ENCODE measurements at regions not wholly inside any gene's neighbourhood (a gene's known extent, or its start where the extent isn't known, plus 50 kb on each side); places are given as distances from the start of the nearest gene placed in this dataset.

GRCh38 chr14:85027681-85028370, 502.1 kb upstream of the FLRT2 start:
- ChIA-PET CTCF (no interaction called here), POLR2A (no interaction called here)
- H3K4me3 ChIP-seq (ENCODE audit: low read depth, low read length) = no peak overlapping the region
- H3K9me3 ChIP-seq (ENCODE audit: control insufficient read depth, insufficient read depth, low read depth, low read length) = no peaks in the 10 kb centered on the region
- no peaks in the 10 kb centered on the region for H3K4me1 ChIP-seq (ENCODE audit: control insufficient read depth, insufficient read depth, low read length)
- no peaks in the 10 kb centered on the region for H3K36me3 ChIP-seq (ENCODE audit: control insufficient read depth in 2 of 2, insufficient read depth in 1 of 2, low read length in 2 of 2)
- no peak overlapping the region for H3K27ac ChIP-seq (ENCODE audit: extremely low read depth, low read depth, low read length)
- no peak for TF ChIP-seq ZBTB8A (tag by site-specific recombination; IDR thresholded peaks at IDR 0.05)
- no peak for TF ChIP-seq ZNF280C (tag by site-specific recombination; IDR thresholded peaks at IDR 0.05)
- TF ChIP-seq ZNF473 (tag by site-specific recombination; IDR thresholded peaks at IDR 0.05) = no peak
- no peak for TF ChIP-seq SP7 (tag by site-specific recombination; IDR thresholded peaks at IDR 0.05)
- TF ChIP-seq ZSCAN4 (tag by site-specific recombination; IDR thresholded peaks at IDR 0.05) = no peak

- Histone ChIP-seq H3K27ac (ENCODE audit: extremely low read depth, low read depth, low read length) (no peak overlapping the region), H3K36me3 (ENCODE audit: control insufficient read depth in 2 of 2, insufficient read depth in 1 of 2, low read length in 2 of 2) (no peaks in the 10 kb centered on the region), H3K4me1 (ENCODE audit: control insufficient read depth, insufficient read depth, low read length) (0 out of 2 replicates have a peak, but pooled peaks cover 2% of the 10 kb centered on the region), H3K4me3 (ENCODE audit: low read depth, low read length) (no peak overlapping the region), H3K9me3 (ENCODE audit: control insufficient read depth, insufficient read depth, low read depth, low read length) (no peaks in the 10 kb centered on the region)
- TF ChIP-seq ZNF473 (tag by site-specific recombination; IDR thresholded peaks at IDR 0.05) (no peak), KLF8 (tag by site-specific recombination; IDR thresholded peaks at IDR 0.05) (no peak), ZNF555 (tag by site-specific recombination; conservative IDR thresholded peaks at IDR 0.05) (no peak), ZNF596 (tag by site-specific recombination; IDR thresholded peaks at IDR 0.05) (no peak), ZNF157 (tag by site-specific recombination; IDR thresholded peaks at IDR 0.05) (no peak), ZNF670 (tag by site-specific recombination; IDR thresholded peaks at IDR 0.05; ENCODE audit: low read depth) (no peak), ZNF202 (tag by site-specific recombination; IDR thresholded peaks at IDR 0.05; ENCODE audit: borderline replicate concordance) (no peak), GLI4 (tag by site-specific recombination; IDR thresholded peaks at IDR 0.05) (no peak), ZNF423 (tag by site-specific recombination; IDR thresholded peaks at IDR 0.05) (no peak), GLI2 (tag by site-specific recombination; IDR thresholded peaks at IDR 0.05; ENCODE audit: borderline replicate concordance, low read depth) (no peak)
- CTCF ChIA-PET = no interaction called here
- POLR2A ChIA-PET = no interaction called here
Observed at GRCh38 chr14:85037411-85037810, 492.5 kb upstream of the FLRT2 start.

- no peaks in the 10 kb centered on the region for H3K36me3 ChIP-seq (ENCODE audit: control insufficient read depth in 2 of 2, insufficient read depth in 1 of 2, low read length in 2 of 2)
- H3K4me1 ChIP-seq (ENCODE audit: control insufficient read depth, insufficient read depth, low read length) = 0 out of 2 replicates have a peak, but pooled peaks cover 2% of the 10 kb centered on the region
- ChIA-PET CTCF (no interaction called here), POLR2A (no interaction called here)
- TF ChIP-seq GLI2 (tag by site-specific recombination; IDR thresholded peaks at IDR 0.05; ENCODE audit: borderline replicate concordance, low read depth) (no peak), ZNF133 (tag by site-specific recombination; IDR thresholded peaks at IDR 0.05) (no peak), TCF7L2 (IDR thresholded peaks at IDR 0.05; ENCODE audit: borderline replicate concordance, low read depth, low read length) (no peak), ZNF660 (tag by site-specific recombination; IDR thresholded peaks at IDR 0.05) (no peak)
- H3K27ac ChIP-seq (ENCODE audit: extremely low read depth, low read depth, low read length) = no peak overlapping the region
- no peaks in the 10 kb centered on the region for H3K9me3 ChIP-seq (ENCODE audit: control insufficient read depth, insufficient read depth, low read depth, low read length)
- no peak overlapping the region for H3K4me3 ChIP-seq (ENCODE audit: low read depth, low read length)
Observed at GRCh38 chr14:85038526-85039352, 491.2 kb upstream of the FLRT2 start.
